GM18511 (cell line): ENCODE measurements at regions not wholly inside any gene's neighbourhood (a gene's known extent, or its start where the extent isn't known, plus 50 kb on each side); places are given as distances from the start of the nearest gene placed in this dataset.

Experiments used
- ATAC-seq: cut with Tn5 transposase; IDR thresholded peaks from one replicate; pipeline ENCODE4 v1.9.1; 2021; ENCODE audit warnings: mild to moderate bottlenecking, moderate library complexity; ENCODE audit not compliant: unreplicated experiment

DNA sequence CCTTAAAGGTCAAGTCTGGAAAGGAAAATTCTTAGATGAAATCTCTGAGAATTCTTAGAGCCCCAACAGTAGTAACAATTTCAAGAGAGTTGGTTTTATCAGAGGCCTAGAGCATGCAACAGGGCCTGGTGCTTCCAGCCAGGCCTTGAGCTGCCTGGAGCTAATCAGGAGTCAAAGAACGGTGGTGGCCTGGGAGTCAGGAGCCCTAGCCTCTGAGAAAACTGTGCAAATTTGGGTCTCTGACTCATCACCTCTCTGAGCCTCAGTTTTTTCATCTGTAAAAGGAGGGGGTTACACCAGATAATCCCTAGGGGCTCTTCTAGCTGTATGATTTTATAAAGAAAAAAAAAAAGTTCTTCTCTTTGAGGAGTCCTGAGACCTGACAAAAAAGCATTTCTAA is 227.3 kb upstream of the RPL38 start:
- no peak for ATAC-seq

DNA sequence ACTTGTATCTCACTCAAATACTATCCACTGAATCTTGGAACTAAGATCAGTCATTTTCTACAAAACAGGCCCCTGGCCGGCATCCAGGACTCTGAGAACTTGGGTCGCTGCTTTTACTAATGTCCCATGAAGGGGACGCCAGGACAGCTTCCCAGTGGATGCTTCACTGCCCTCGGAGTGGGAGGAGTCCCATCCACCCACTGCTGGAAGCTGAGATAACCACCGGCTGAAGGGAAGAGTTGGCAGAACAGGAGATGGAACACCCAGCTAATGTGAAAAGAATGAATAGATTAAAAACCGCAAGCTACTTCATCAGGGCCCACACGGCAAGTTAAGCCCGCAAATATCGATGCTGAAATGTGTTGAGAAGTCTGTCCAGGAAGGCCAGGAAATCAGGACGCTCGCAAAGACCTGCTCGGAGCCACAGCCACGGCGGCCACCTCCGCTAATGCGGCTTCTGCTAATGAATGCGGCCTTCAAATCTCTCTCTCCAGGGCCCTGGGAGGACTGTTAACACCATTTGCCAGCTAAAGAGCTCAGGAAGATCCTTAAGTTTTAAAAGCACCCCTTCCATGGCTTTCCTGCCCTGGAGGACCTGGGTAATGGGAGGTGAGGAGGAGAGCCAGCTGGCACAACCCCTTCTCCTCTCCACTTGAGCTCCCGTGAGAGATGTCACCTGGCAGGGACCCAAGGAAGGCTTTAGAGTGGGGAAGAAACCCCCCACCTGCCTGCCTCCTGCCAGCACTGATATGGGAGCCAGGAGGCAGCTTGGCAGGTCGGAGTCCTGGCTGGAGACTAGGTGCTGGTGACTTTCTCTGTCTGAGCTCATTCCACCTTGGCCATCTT is 226.6 kb upstream of the RPL38 start:
- no peak for ATAC-seq

DNA sequence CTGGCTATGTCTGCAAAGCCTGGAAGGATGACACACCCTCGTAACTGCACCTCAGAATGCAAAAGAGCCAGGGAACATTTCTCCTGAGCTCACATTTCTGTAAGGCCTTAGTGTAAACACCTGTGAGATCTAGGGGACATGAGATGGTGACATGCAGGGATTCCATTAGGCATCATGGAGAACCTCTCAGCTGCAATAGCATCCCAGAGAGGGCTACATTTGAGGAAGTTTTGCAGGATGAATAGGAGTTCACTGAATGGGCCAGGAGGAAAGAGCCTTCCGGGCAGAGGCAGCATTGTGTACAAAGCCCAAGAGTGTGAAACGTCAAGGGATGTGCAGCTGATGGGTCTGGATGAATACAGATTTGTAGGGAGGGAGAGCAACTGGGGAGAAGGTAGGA is 223.0 kb upstream of the RPL38 start:
- no peak for ATAC-seq

- ATAC-seq = no peak
These were observed 220.6 kb upstream of the RPL38 start for GRCh38 chr17:73982871-73983270.

GRCh38 chr17:73983621-73984400 is 219.7 kb upstream of the RPL38 start:
- no peak for ATAC-seq

GRCh38 chr17:73984941-73985340 is 218.5 kb upstream of the RPL38 start:
- ATAC-seq = no peak

GRCh38 chr17:73985466-73986015 is 217.9 kb upstream of the RPL38 start:
- no peak for ATAC-seq

GRCh38 chr17:73986641-73987177 is 216.8 kb upstream of the RPL38 start:
- ATAC-seq = no peak

DNA sequence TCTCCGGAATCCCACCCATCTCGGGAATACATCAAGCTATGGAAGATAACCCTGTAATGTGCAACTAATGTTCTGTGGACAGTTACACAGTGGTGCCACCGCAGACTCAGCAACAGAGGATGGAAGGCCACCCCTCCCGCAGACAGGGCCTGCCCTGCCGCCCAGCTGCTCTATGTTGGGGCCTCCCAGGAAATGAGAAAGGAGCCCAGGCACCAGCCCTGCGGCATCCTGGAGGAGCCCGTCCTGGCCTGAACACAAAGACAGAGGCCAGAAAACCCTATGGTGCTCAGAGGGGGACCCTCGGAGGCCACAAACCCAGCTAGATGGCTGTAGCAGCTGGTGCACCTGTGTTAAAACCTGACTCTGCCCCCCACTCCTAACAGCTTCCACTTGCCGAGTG is 216.1 kb upstream of the RPL38 start:
- ATAC-seq = no peak

DNA sequence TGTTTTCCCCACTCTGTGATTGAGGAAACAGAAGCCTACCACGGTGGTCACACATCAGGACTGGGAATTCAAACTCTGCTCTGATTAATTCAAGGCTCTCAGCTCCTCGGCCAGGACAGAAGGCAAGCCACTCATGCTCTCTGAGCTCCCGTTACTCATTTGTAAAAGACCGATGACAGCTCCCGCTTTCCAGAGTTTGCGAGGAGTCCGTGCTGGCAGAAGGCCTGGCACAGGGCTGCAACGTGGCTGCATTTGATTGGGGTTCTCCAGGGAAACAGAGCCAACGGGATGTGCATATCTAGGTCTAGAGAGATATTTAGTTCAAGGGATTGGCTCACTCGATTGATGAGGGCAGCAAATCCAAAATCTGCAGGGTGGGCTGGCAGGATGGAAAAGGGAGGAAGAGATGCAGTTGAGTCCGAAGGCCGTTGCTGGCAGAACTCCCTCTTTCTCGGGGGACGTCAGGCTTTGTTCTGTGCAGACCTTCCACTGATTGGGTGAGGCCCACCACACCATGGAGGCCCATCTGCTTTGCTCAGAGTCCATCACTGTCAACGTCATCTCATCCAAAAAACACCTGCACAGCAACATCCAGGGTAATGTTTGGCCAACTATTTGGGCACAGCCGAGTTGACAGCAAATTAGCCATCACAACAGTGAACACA is 215.5 kb upstream of the RPL38 start:
- no peak for ATAC-seq

DNA sequence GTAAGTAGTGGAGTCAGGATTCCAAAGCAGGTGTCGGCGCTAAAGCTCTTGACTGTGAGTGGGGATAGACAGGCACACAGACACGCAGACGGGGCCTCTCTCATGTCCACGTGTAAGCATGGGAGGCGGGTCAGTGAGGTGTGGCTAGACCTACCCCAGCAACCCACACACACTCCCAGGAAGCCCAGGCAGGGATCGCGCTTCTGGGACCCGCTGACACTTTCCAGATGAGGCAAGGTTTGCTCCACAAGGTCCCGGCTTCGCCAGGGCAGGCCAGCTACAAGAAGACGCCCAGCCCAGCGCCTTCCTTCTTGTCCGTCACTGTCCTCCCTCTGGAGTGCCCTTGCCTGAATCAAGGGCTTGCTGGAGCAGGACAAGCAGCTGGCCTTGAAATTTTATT is 213.8 kb upstream of the RPL38 start:
- no peak for ATAC-seq

DNA sequence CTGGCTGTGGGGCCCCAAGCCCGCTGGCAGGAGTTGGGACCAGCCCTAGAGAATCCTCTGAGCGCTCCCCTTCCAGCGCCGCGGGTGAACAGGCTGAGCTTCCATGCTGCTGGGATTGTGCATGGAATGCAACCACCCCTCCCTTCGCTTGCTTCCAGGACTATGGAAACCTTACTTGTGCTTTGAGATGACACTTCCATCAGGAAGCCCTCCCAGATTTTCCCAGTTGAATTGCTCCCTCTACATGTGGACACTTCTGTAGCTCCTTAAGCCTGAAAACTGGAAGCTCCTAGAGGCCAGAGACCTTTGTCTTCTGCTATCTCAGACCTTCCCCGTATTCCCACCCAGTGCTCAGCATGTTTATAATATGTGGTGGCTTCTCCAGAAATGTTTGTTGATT is 213.2 kb upstream of the RPL38 start:
- no peak for ATAC-seq

GRCh38 chr17:73991260-73991659 is 212.2 kb upstream of the RPL38 start:
- no peak for ATAC-seq

DNA sequence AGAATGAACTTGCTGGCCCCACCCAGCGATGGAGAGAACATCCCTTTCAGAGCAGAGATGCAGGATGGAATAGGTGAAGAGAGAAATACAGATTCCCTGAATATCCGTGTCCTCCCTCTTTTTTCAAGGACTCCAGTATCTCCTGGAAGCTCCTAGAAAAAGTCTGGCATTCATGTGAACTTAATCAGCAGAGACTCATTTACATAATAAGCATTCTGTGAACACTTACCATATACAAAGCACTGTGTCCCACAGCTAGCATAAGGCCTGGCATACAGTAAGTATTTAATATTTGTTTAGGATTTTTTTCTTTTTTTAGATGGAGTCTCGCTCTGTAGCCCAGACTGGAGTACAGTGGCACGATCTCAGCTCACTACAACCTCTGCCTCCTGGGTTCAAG is 208.5 kb upstream of the RPL38 start:
- no peak for ATAC-seq

DNA sequence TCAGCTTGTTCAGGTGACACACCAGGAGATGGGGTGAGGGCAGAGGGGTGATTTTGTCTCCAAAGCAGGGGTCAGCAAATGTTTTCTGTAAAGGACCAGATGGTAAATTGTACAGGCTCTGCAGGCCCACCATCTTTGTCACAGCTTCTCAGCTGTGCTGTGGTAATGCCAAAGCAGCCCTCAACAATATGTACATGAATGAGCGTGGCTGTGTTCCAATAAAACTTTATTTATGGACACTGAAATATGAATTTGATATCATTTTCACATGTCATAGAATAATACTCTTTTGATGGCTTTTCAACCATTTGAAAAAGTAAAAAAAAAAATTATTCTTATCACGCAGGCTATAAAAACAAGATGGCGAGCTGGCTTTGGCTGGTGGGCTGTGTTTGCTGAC is 206.4 kb upstream of the RPL38 start:
- no peak for ATAC-seq

GRCh38 chr17:73998249-73998648 is 205.2 kb upstream of the RPL38 start:
- ATAC-seq = no peak

- ATAC-seq = peak; percentile 59
These were observed 204.5 kb upstream of the RPL38 start for GRCh38 chr17:73998653-73999645.

GRCh38 chr17:74001145-74001544 is 202.3 kb upstream of the RPL38 start:
- no peak for ATAC-seq

DNA sequence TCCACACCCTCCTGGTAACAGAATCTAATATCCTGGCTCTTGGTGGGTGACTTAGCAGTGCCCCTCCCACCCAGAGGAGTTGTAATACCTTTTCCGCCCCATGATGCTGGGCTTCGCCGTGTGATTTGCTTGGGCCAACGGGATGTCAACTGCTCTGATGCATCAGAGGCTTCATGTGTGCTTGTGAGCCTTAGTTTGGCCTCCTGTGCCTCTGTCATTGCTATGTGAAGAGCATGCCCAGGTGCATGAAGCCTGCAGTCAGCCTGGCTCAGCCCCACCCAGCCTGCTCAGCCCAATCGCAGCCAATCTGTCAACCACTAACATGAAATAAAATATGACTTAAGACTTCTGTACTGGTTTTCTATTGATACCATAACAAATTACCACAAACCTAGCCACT is 201.2 kb upstream of the RPL38 start:
- ATAC-seq = no peak

- no peak for ATAC-seq
These were observed 199.4 kb upstream of the RPL38 start for GRCh38 chr17:74004056-74004455.
